ENCODE measurements at regions not wholly inside any gene's neighbourhood (a gene's known extent, or its start where the extent isn't known, plus 50 kb on each side); places are given as distances from the start of the nearest gene placed in this dataset.

DNA sequence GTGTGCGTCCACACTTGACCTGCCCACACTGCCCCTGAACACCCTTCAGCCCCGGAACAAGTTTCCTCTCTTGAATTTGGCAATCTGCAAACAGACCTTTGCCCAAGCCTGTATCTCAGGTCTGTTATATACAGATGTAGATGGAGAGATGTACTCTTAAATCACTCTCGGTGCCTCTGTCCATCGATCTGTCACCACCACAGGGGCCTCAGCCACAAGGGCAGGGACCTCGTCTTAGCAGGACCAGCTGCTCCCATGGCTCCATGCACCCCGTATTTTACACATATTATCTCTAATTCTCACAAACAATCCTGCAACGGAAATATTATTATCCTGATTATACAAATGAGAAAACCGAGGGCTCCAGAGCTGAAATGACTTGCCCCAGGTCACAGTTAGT, 313.4 kb downstream of the BCL11B start:
- TF ChIP-seq, protein P1, sequence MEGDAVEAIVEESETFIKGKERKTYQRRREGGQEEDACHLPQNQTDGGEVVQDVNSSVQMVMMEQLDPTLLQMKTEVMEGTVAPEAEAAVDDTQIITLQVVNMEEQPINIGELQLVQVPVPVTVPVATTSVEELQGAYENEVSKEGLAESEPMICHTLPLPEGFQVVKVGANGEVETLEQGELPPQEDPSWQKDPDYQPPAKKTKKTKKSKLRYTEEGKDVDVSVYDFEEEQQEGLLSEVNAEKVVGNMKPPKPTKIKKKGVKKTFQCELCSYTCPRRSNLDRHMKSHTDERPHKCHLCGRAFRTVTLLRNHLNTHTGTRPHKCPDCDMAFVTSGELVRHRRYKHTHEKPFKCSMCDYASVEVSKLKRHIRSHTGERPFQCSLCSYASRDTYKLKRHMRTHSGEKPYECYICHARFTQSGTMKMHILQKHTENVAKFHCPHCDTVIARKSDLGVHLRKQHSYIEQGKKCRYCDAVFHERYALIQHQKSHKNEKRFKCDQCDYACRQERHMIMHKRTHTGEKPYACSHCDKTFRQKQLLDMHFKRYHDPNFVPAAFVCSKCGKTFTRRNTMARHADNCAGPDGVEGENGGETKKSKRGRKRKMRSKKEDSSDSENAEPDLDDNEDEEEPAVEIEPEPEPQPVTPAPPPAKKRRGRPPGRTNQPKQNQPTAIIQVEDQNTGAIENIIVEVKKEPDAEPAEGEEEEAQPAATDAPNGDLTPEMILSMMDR (IDR thresholded peaks at IDR 0.05; ENCODE audit: poor library complexity): no peak
- no peak for TF ChIP-seq EZH2phosphoT487 (IDR thresholded peaks at IDR 0.05; ENCODE audit: low read depth, severe bottlenecking, unreplicated experiment)
- no peak for TF ChIP-seq EZH2 (IDR thresholded peaks at IDR 0.05; ENCODE audit: borderline replicate concordance)
